HCT116 (cell line): ENCODE measurements at regions not wholly inside any gene's neighbourhood (a gene's known extent, or its start where the extent isn't known, plus 50 kb on each side); places are given as distances from the start of the nearest gene placed in this dataset.

ENCODE experiments used
- ATAC-seq: fragments of 200-7000 bp; cut with Tn5 transposase; 2 replicates; pipeline ENCODE4 v1.9.1; 2020; ENCODE audit warnings: mild to moderate bottlenecking, moderate library complexity
- BruUV-seq: library from RNA; stranded (reverse); fragments of 400-500 nt; replicated peaks from 2 replicates; lab custom pipeline; 2021; lab: Mats Ljungman, UMichigan
- CTCF ChIA-PET: fragments of 300-600 bp; sonication (Branson Sonifier 250); formaldehyde crosslinking; loops from one replicate; lab custom pipeline; 2021; ENCODE audit warnings: antibody characterized with exemption; lab: Charles Lee
- POLR2A ChIA-PET: fragments of 300-600, 350-600 bp; sonication (Branson Sonifier 250); formaldehyde crosslinking; loops from one replicate; lab custom pipeline; 2021; ENCODE audit warnings: antibody characterized with exemption; lab: Charles Lee
- RAD21 ChIA-PET, 2 experiments: fragments of 300-600 bp; sonication (Branson Sonifier 250); formaldehyde crosslinking; loops; one replicate each; lab custom pipeline; 2023; ENCODE audit warnings: low total read pairs in 2 of 2; ENCODE audit not compliant: uncharacterized antibody in 2 of 2, unreplicated experiment in 2 of 2, low non-redundant PET in 1 of 2; lab: Charles Lee
- DNase-seq: peaks from one replicate; pipeline ENCODE4 v3.0.0-alpha.2; 2010; ENCODE audit warnings: low read depth, low spot score
- H2AFZ ChIP-seq: fragments of 200-600 bp; shearing (Covaris generic), sonication (generic); 2 replicates; pipeline ENCODE4 v1.6.1; 2017; ENCODE audit warnings: low read depth, mixed run types, mixed read lengths, antibody characterized with exemption, low read length; ENCODE audit not compliant: poor library complexity, severe bottlenecking
- H3K27ac ChIP-seq: 2 replicates; pipeline ENCODE4 v1.5.1; 2012; ENCODE audit warnings: low read depth, low read length
- H3K27me3 ChIP-seq: fragments of 200-600 bp; sonication (generic); 2 replicates; pipeline ENCODE4 v1.6.1; 2016; ENCODE audit warnings: mixed run types, low read length, mixed read lengths; ENCODE audit not compliant: insufficient read depth
- H3K36me3 ChIP-seq, 2 experiments: fragments of 200-500 bp in 1 of 2; fragments of 200-600 bp in 1 of 2; sonication (Bioruptor generic) in 1 of 2; sonication (generic) in 1 of 2; 2 replicates each; pipeline versions ENCODE4 v1.5.1 to v1.6.1; 2014 to 2016; ENCODE audit warnings: low read length in 2 of 2, inconsistent platforms in 1 of 2, mixed read lengths in 1 of 2, mixed run types in 1 of 2; ENCODE audit not compliant: insufficient read depth in 2 of 2, control insufficient read depth in 1 of 2
- H3K4me1 ChIP-seq, 2 experiments: fragments of 200-600 bp in 1 of 2; sonication (generic) in 1 of 2; 2 replicates each; pipeline versions ENCODE4 v1.5.1 to v1.6.1; 2012 to 2017; ENCODE audit warnings: low read length in 2 of 2, inconsistent platforms in 1 of 2, mild to moderate bottlenecking in 1 of 2, mixed read lengths in 1 of 2, mixed run types in 1 of 2, moderate library complexity in 1 of 2; ENCODE audit not compliant: insufficient read depth in 2 of 2, control insufficient read depth in 1 of 2
- H3K4me2 ChIP-seq: fragments of 200-600 bp; sonication (generic); 2 replicates; pipeline ENCODE4 v1.6.1; 2017; ENCODE audit warnings: mixed run types, low read length, mixed read lengths
- H3K4me3 ChIP-seq, 2 experiments: fragments of 200-600 bp in 1 of 2; sonication (generic) in 1 of 2; replicated peaks in 1 of 2; 2 replicates each; pipeline ENCODE4 v1.5.1; 2011 to 2016; ENCODE audit warnings: low read length in 2 of 2, control low read depth in 1 of 2, low read depth in 1 of 2, mild to moderate bottlenecking in 1 of 2, mixed read lengths in 1 of 2, mixed run types in 1 of 2
- H3K79me2 ChIP-seq: fragments of 200-600 bp; sonication (generic); 2 replicates; pipeline ENCODE4 v1.6.1; 2017; ENCODE audit warnings: mild to moderate bottlenecking, mixed run types, low read length, moderate library complexity, mixed read lengths; ENCODE audit not compliant: insufficient read depth
- H3K9ac ChIP-seq: fragments of 200-600 bp; sonication (generic); 2 replicates; pipeline ENCODE4 v1.6.1; 2016; ENCODE audit warnings: low read length, mixed read lengths
- H3K9me2 ChIP-seq: fragments of 200-600 bp; sonication (generic), shearing (Covaris generic); 2 replicates; pipeline ENCODE4 v1.6.1; 2017; ENCODE audit warnings: mixed run types, mild to moderate bottlenecking, moderate library complexity; ENCODE audit not compliant: insufficient read depth
- H3K9me3 ChIP-seq, 2 experiments: fragments of 200-500 bp in 1 of 2; fragments of 200-600 bp in 1 of 2; sonication (Bioruptor generic) in 1 of 2; sonication (generic) in 1 of 2; 2 replicates each; pipeline ENCODE4 v1.6.1; 2014 to 2017; ENCODE audit warnings: low read length in 2 of 2, mixed read lengths in 2 of 2, inconsistent platforms in 1 of 2, low read depth in 1 of 2, mild to moderate bottlenecking in 1 of 2, mixed run types in 1 of 2, moderate library complexity in 1 of 2; ENCODE audit not compliant: control insufficient read depth in 1 of 2, insufficient read depth in 1 of 2
- H4K20me1 ChIP-seq: fragments of 200-600 bp; sonication (generic), shearing (Covaris generic); 2 replicates; pipeline ENCODE4 v1.6.1; 2017; ENCODE audit warnings: mixed run types, mild to moderate bottlenecking, moderate library complexity; ENCODE audit not compliant: insufficient read depth
- ATF3 ChIP-seq: IDR thresholded peaks from 2 replicates; pipeline ENCODE4 v1.6.1; 2012
- CBX3 ChIP-seq: IDR thresholded peaks from 2 replicates; pipeline ENCODE4 v1.6.1; 2012; ENCODE audit warnings: low read depth
- CTCF ChIP-seq, 3 experiments: fragments of 200-600 bp in 1 of 3; sonication (generic) in 1 of 3; IDR thresholded peaks in 2 of 3; conservative IDR thresholded peaks in 1 of 3; 2 replicates each; pipeline ENCODE4 v1.5.1; 2012 to 2017; ENCODE audit warnings: low read depth in 2 of 3, low read length in 2 of 3, antibody characterized with exemption in 1 of 3, borderline replicate concordance in 1 of 3, control low read depth in 1 of 3, mild to moderate bottlenecking in 1 of 3, mixed read lengths in 1 of 3, mixed run types in 1 of 3, moderate library complexity in 1 of 3; ENCODE audit not compliant: insufficient read depth in 1 of 3
- POLR2A ChIP-seq: IDR thresholded peaks from 2 replicates; pipeline ENCODE4 v1.7.0; 2011; ENCODE audit warnings: borderline replicate concordance; ENCODE audit not compliant: insufficient read depth, insufficient read length; ENCODE audit errors: extremely low read depth
- POLR2AphosphoS5 ChIP-seq: IDR thresholded peaks from 2 replicates; pipeline ENCODE4 v1.6.1; 2011; ENCODE audit warnings: mild to moderate bottlenecking, low read depth, low read length, moderate library complexity
- RAD21 ChIP-seq: IDR thresholded peaks from 2 replicates; pipeline ENCODE4 v1.6.1; 2012; ENCODE audit warnings: low read depth, mild to moderate bottlenecking
- REST ChIP-seq: IDR thresholded peaks from 2 replicates; pipeline ENCODE4 v1.6.1; 2012; ENCODE audit warnings: low read depth
- SP1 ChIP-seq: IDR thresholded peaks from 2 replicates; pipeline ENCODE4 v1.6.1; 2012; ENCODE audit warnings: low read depth
- SRF ChIP-seq: IDR thresholded peaks from 2 replicates; pipeline ENCODE4 v1.6.1; 2012; ENCODE audit warnings: low read depth
- TCF7L2 ChIP-seq: IDR thresholded peaks from 2 replicates; pipeline ENCODE4 v1.7.0; 2011; ENCODE audit warnings: borderline replicate concordance, inconsistent platforms; ENCODE audit not compliant: insufficient read depth, insufficient read length; ENCODE audit errors: extremely low read depth
- YY1 ChIP-seq: IDR thresholded peaks from 2 replicates; pipeline ENCODE4 v1.6.1; 2011; ENCODE audit warnings: low read length, low read depth, moderate library complexity, mild to moderate bottlenecking; ENCODE audit not compliant: insufficient replicate concordance; ENCODE audit errors: extremely low read depth
- ZBTB33 ChIP-seq: IDR thresholded peaks from 2 replicates; pipeline ENCODE4 v1.6.1; 2011; ENCODE audit warnings: mild to moderate bottlenecking, low read length, moderate library complexity; ENCODE audit not compliant: insufficient replicate concordance; ENCODE audit errors: extremely low read depth
- ZFX ChIP-seq: fragments of 450-650 bp; IDR thresholded peaks from 2 replicates; pipeline ENCODE4 v1.6.1; 2017
- ZNF274 ChIP-seq: fragments of 200-500 bp; sonication (Bioruptor generic); IDR thresholded peaks from 2 replicates; pipeline ENCODE4 v1.6.1; 2014; ENCODE audit warnings: mild to moderate bottlenecking, low read depth, low read length, inconsistent platforms
- intact Hi-C: fragments of 100-400 bp; cut with micrococcal nuclease; formaldehyde crosslinking; loops from 2 replicates; pipeline ENCODE4 v1.10.0; 2022

- Histone ChIP-seq H3K27ac (no peak overlapping the region), H4K20me1 (no peaks in the 10 kb centered on the region; the same call in 1 of the 2 replicates), H3K9me2 (no peaks in the 10 kb centered on the region), H3K79me2 (no peaks in the 10 kb centered on the region), H3K9me3 (no peaks in the 10 kb centered on the region), H2AFZ (no peak overlapping the region), H3K27me3 (no peaks in the 10 kb centered on the region), H3K4me2 (no peak overlapping the region), H3K4me3 (no peak overlapping the region), H3K36me3 (peaks cover 0 to 3% of the 10 kb centered on the region in 2 experiments; a peak in 1 of 4 replicates), H3K9ac (no peak overlapping the region), H3K4me1 (no peaks in the 10 kb centered on the region)
- ChIA-PET RAD21 (no interaction called here), CTCF (no interaction called here), POLR2A (no interaction called here)
- no peak for DNase-seq
- intact Hi-C loops: no loop called here
- no TSS peak for BruUV-seq
- TF ChIP-seq YY1 (no peak), RAD21 (no peak), ZBTB33 (no peak), SP1 (no peak), ZFX (no peak), ZNF274 (no peak), TCF7L2 (no peak), CTCF (IDR thresholded peaks at IDR 0.05 in 2 of 3, conservative IDR thresholded peaks at IDR 0.05 in 1 of 3; ENCODE audit: borderline replicate concordance in 1 of 3, insufficient read depth in 1 of 3, low read depth in 2 of 3, low read length in 2 of 3) (no peak), ATF3 (no peak), SRF (no peak), REST (no peak), POLR2AphosphoS5 (no peak), CBX3 (no peak), POLR2A (no peak)
- no peak for ATAC-seq
Observed at GRCh38 chr4:122305853-122306252, 73.0 kb upstream of the ADAD1 start.
